ENCODE measurements at regions not wholly inside any gene's neighbourhood (a gene's known extent, or its start where the extent isn't known, plus 50 kb on each side); places are given as distances from the start of the nearest gene placed in this dataset.

- no peaks in the 10 kb centered on the region for H3K27me3 ChIP-seq (replicated peaks in 1 of 2; ENCODE audit: control insufficient read depth in 2 of 2, extremely low read depth in 1 of 2, insufficient read depth in 2 of 2, low read length in 1 of 2)
- H3K4me1 ChIP-seq (ENCODE audit: control insufficient read depth in 1 of 2, extremely low read depth in 1 of 2, insufficient read depth in 2 of 2, low read length in 2 of 2), result no peaks in the 10 kb centered on the region
- H3K27ac Mint-ChIP-seq, result no peak overlapping the region
- DNase-seq (no peak), ATAC-seq (replicated peaks in 1 of 4) (no peak)
- peaks cover 0 to 5% (median 4%) of the 10 kb centered on the region in 3 donors for H3K9me3 Mint-ChIP-seq
- ChIA-PET CTCF (no interaction called here), POLR2A (no interaction called here)
- no peak overlapping the region for H3K27ac ChIP-seq (ENCODE audit: low read length)
- no peaks in the 10 kb centered on the region for H3K9me3 ChIP-seq
- H3K4me3 ChIP-seq (ENCODE audit: control insufficient read depth in 1 of 2, extremely low read depth in 1 of 2, low read length in 1 of 2), result no peak overlapping the region
- no peak overlapping the region for H3K4me3 Mint-ChIP-seq
- no peaks in the 10 kb centered on the region for H3K36me3 ChIP-seq (ENCODE audit: control insufficient read depth in 2 of 2, extremely low read depth in 1 of 2, insufficient read depth in 1 of 2, low read length in 1 of 2)
- H3K4me1 Mint-ChIP-seq, result no peaks in the 10 kb centered on the region
- no CpG with 5 or more reads among the region's 4 CpGs for WGBS (ENCODE audit: insufficient coverage)
- no peaks in the 10 kb centered on the region for H3K36me3 Mint-ChIP-seq
- no peaks in the 10 kb centered on the region for H3K27me3 Mint-ChIP-seq
Observed at GRCh38 chr14:62308891-62309290, 546.7 kb downstream of the SNAPC1 start.

GRCh38 chr14:62313212-62313611 lies 551.0 kb downstream of the SNAPC1 start:
- Histone ChIP-seq H3K27ac (ENCODE audit: low read length) (no peak overlapping the region), H3K4me1 (ENCODE audit: control insufficient read depth in 1 of 2, extremely low read depth in 1 of 2, insufficient read depth in 2 of 2, low read length in 2 of 2) (no peaks in the 10 kb centered on the region), H3K36me3 (ENCODE audit: control insufficient read depth in 2 of 2, extremely low read depth in 1 of 2, insufficient read depth in 1 of 2, low read length in 1 of 2) (no peaks in the 10 kb centered on the region), H3K9me3 (no peaks in the 10 kb centered on the region), H3K4me3 (ENCODE audit: control insufficient read depth in 1 of 2, extremely low read depth in 1 of 2, low read length in 1 of 2) (no peak overlapping the region), H3K27me3 (replicated peaks in 1 of 2; ENCODE audit: control insufficient read depth in 2 of 2, extremely low read depth in 1 of 2, insufficient read depth in 2 of 2, low read length in 1 of 2) (no peaks in the 10 kb centered on the region)
- DNase-seq, result no peak
- Mint-ChIP-seq H3K4me1 (no peaks in the 10 kb centered on the region), H3K4me3 (no peak overlapping the region), H3K9me3 (peaks cover 0 to 2% (median 0%) of the 10 kb centered on the region in 3 donors), H3K27me3 (no peaks in the 10 kb centered on the region), H3K36me3 (no peaks in the 10 kb centered on the region), H3K27ac (no peak overlapping the region)
- ChIA-PET POLR2A (no interaction called here), CTCF (no interaction called here)
- ATAC-seq (replicated peaks in 1 of 4), result no peak
- 71% methylated on average over 2 of the region's 3 CpGs for WGBS (ENCODE audit: insufficient coverage)

DNA sequence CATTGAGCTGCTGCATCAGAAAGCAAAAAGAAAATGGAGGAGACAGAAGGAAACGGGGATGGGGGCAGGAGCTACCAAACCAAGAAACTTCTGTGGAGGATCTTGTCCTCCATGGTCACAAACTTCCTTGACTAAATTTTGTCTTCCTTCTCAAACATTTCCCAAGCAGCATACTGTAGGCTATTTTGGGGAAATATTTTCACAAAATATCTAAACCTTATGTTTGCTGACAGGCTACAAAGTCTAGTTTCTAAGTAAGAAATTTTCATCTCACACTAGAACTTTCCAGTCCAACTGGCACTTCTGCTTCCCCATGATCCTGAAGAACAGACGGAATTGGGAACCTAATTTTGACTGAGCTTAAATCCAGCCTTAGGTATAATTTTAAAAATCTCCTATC lies 552.0 kb downstream of the SNAPC1 start:
- Histone ChIP-seq H3K27me3 (replicated peaks in 1 of 2; ENCODE audit: control insufficient read depth in 2 of 2, extremely low read depth in 1 of 2, insufficient read depth in 2 of 2, low read length in 1 of 2) (no peaks in the 10 kb centered on the region), H3K4me1 (ENCODE audit: control insufficient read depth in 1 of 2, extremely low read depth in 1 of 2, insufficient read depth in 2 of 2, low read length in 2 of 2) (no peaks in the 10 kb centered on the region), H3K36me3 (ENCODE audit: control insufficient read depth in 2 of 2, extremely low read depth in 1 of 2, insufficient read depth in 1 of 2, low read length in 1 of 2) (no peaks in the 10 kb centered on the region), H3K9me3 (no peaks in the 10 kb centered on the region), H3K4me3 (ENCODE audit: control insufficient read depth in 1 of 2, extremely low read depth in 1 of 2, low read length in 1 of 2) (no peak overlapping the region), H3K27ac (ENCODE audit: low read length) (no peak overlapping the region)
- ChIA-PET CTCF (no interaction called here), POLR2A (no interaction called here)
- no peak for ATAC-seq (replicated peaks in 1 of 4)
- Mint-ChIP-seq H3K4me3 (no peak overlapping the region), H3K27me3 (no peaks in the 10 kb centered on the region), H3K27ac (no peak overlapping the region), H3K9me3 (no peaks in the 10 kb centered on the region), H3K36me3 (no peaks in the 10 kb centered on the region), H3K4me1 (no peaks in the 10 kb centered on the region)
- no peak for DNase-seq
- no CpG with 5 or more reads among the region's 2 CpGs for WGBS (ENCODE audit: insufficient coverage)

DNA sequence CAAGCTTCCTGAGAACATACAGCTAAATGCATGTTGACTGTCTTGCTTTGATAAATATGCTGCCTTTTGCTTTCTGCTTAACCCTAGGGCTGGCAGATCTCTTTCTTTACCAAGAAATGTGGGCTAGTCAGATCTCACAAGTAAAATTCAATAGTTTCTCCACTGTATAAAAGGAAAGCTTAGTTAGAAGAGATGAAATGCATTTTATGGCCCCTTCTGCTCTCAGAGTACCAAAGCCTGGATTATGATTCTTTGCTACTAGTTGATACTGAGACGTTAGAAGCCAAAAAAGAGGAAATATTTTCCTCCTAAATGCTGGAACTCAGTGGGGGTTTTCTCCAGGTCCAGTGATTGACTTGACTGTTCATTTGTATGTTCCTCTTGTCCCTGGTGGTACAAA lies 552.7 kb downstream of the SNAPC1 start:
- DNase-seq (no peak), ATAC-seq (replicated peaks in 1 of 4) (no peak)
- Histone ChIP-seq H3K27ac (ENCODE audit: low read length) (no peak overlapping the region), H3K36me3 (ENCODE audit: control insufficient read depth in 2 of 2, extremely low read depth in 1 of 2, insufficient read depth in 1 of 2, low read length in 1 of 2) (no peaks in the 10 kb centered on the region), H3K4me3 (ENCODE audit: control insufficient read depth in 1 of 2, extremely low read depth in 1 of 2, low read length in 1 of 2) (no peak overlapping the region), H3K9me3 (no peaks in the 10 kb centered on the region), H3K27me3 (replicated peaks in 1 of 2; ENCODE audit: control insufficient read depth in 2 of 2, extremely low read depth in 1 of 2, insufficient read depth in 2 of 2, low read length in 1 of 2) (no peaks in the 10 kb centered on the region), H3K4me1 (ENCODE audit: control insufficient read depth in 1 of 2, extremely low read depth in 1 of 2, insufficient read depth in 2 of 2, low read length in 2 of 2) (no peaks in the 10 kb centered on the region)
- WGBS (ENCODE audit: insufficient coverage), result no CpG with 5 or more reads among the region's 1 CpG
- ChIA-PET CTCF (no interaction called here), POLR2A (no interaction called here)
- Mint-ChIP-seq H3K4me1 (no peaks in the 10 kb centered on the region), H3K27me3 (no peaks in the 10 kb centered on the region), H3K4me3 (no peak overlapping the region), H3K36me3 (no peaks in the 10 kb centered on the region), H3K9me3 (no peaks in the 10 kb centered on the region), H3K27ac (no peak overlapping the region)

DNA sequence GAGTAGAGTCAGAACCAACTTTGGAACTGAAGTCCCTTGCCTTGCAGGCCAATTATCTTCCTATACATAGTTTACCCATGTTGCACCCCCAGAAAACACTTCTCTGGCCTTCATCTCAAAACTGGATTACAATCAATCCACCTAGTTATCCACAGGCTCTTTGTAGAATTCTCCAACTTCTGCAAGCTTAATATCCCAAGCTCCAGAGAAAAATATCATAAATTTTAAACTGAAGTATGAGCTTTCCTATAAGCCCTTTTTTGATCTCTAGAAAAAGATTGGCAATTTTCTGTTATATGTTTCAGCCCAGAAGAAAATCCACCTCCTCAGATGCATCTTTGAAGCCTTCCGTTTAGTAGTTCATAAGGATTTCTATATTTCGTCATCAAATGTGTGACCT lies 553.4 kb downstream of the SNAPC1 start:
- no peak overlapping the region for H3K4me3 Mint-ChIP-seq
- Histone ChIP-seq H3K36me3 (ENCODE audit: control insufficient read depth in 2 of 2, extremely low read depth in 1 of 2, insufficient read depth in 1 of 2, low read length in 1 of 2) (no peaks in the 10 kb centered on the region), H3K9me3 (no peaks in the 10 kb centered on the region), H3K4me1 (ENCODE audit: control insufficient read depth in 1 of 2, extremely low read depth in 1 of 2, insufficient read depth in 2 of 2, low read length in 2 of 2) (no peaks in the 10 kb centered on the region), H3K27me3 (replicated peaks in 1 of 2; ENCODE audit: control insufficient read depth in 2 of 2, extremely low read depth in 1 of 2, insufficient read depth in 2 of 2, low read length in 1 of 2) (no peaks in the 10 kb centered on the region), H3K27ac (ENCODE audit: low read length) (no peak overlapping the region), H3K4me3 (ENCODE audit: control insufficient read depth in 1 of 2, extremely low read depth in 1 of 2, low read length in 1 of 2) (no peak overlapping the region)
- no peak overlapping the region for H3K27ac Mint-ChIP-seq
- WGBS (ENCODE audit: insufficient coverage), result no CpG with 5 or more reads among the region's 2 CpGs
- ATAC-seq (replicated peaks in 1 of 4), result no peak
- CTCF ChIA-PET, result no interaction called here
- H3K27me3 Mint-ChIP-seq, result no peaks in the 10 kb centered on the region
- DNase-seq, result no peak
- H3K9me3 Mint-ChIP-seq, result no peaks in the 10 kb centered on the region
- no peaks in the 10 kb centered on the region for H3K36me3 Mint-ChIP-seq
- no peaks in the 10 kb centered on the region for H3K4me1 Mint-ChIP-seq
- POLR2A ChIA-PET, result no interaction called here

- Histone ChIP-seq H3K27me3 (replicated peaks in 1 of 2; ENCODE audit: control insufficient read depth in 2 of 2, extremely low read depth in 1 of 2, insufficient read depth in 2 of 2, low read length in 1 of 2) (no peaks in the 10 kb centered on the region), H3K27ac (ENCODE audit: low read length) (no peak overlapping the region), H3K9me3 (no peaks in the 10 kb centered on the region), H3K36me3 (ENCODE audit: control insufficient read depth in 2 of 2, extremely low read depth in 1 of 2, insufficient read depth in 1 of 2, low read length in 1 of 2) (no peaks in the 10 kb centered on the region), H3K4me1 (ENCODE audit: control insufficient read depth in 1 of 2, extremely low read depth in 1 of 2, insufficient read depth in 2 of 2, low read length in 2 of 2) (no peaks in the 10 kb centered on the region), H3K4me3 (ENCODE audit: control insufficient read depth in 1 of 2, extremely low read depth in 1 of 2, low read length in 1 of 2) (no peak overlapping the region)
- Mint-ChIP-seq H3K4me1 (no peaks in the 10 kb centered on the region), H3K4me3 (no peak overlapping the region), H3K27me3 (peaks cover 0 to 2% of the 10 kb centered on the region in 2 donors), H3K9me3 (peaks cover 2 to 10% (median 6%) of the 10 kb centered on the region in 3 donors), H3K27ac (no peak overlapping the region), H3K36me3 (no peaks in the 10 kb centered on the region)
- DNase-seq (no peak), ATAC-seq (replicated peaks in 1 of 4) (no peak)
- 100% methylated on average over 2 of the region's 6 CpGs for WGBS (ENCODE audit: insufficient coverage)
- POLR2A ChIA-PET, result no interaction called here
- CTCF ChIA-PET, result no interaction called here
Observed at GRCh38 chr14:62322216-62322615, 560.0 kb downstream of the SNAPC1 start.

DNA sequence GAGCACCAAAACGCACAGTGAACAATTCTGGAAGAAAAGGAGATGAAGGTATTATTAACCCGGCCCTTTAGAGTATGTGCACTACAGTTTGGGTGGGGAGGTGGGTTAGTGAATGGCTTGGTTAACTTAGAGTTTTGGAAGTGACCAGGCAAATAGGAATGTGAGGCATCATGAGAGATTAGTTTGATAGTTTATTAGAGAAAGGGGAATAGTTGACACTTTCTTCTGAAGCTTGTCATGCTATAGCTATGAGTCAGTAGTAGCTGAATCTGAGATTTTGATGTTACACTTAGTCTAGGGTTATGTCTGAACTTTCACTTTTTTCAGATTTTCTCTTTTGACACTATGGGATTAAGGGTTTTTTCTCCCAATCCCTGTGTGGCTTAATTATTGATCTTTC lies 567.2 kb downstream of the SNAPC1 start:
- WGBS (ENCODE audit: insufficient coverage), result 100% methylated on average over 1 of the region's 2 CpGs
- no peak overlapping the region for H3K27ac Mint-ChIP-seq
- no peaks in the 10 kb centered on the region for H3K4me1 ChIP-seq (ENCODE audit: control insufficient read depth in 1 of 2, extremely low read depth in 1 of 2, insufficient read depth in 2 of 2, low read length in 2 of 2)

More for the DNA sequence above, 567.2 kb downstream of the SNAPC1 start:
- H3K27ac ChIP-seq (ENCODE audit: low read length), result no peak overlapping the region
- Mint-ChIP-seq H3K27me3 (peaks cover 0 to 2% of the 10 kb centered on the region in 2 donors), H3K36me3 (no peaks in the 10 kb centered on the region), H3K4me3 (no peak overlapping the region), H3K4me1 (no peaks in the 10 kb centered on the region), H3K9me3 (peaks cover 5 to 19% (median 8%) of the 10 kb centered on the region in 3 donors)
- ChIA-PET POLR2A (no interaction called here), CTCF (no interaction called here)
- no peaks in the 10 kb centered on the region for H3K36me3 ChIP-seq (ENCODE audit: control insufficient read depth in 2 of 2, extremely low read depth in 1 of 2, insufficient read depth in 1 of 2, low read length in 1 of 2)
- ATAC-seq (replicated peaks in 1 of 4), result no peak
- H3K4me3 ChIP-seq (ENCODE audit: control insufficient read depth in 1 of 2, extremely low read depth in 1 of 2, low read length in 1 of 2), result no peak overlapping the region
- H3K27me3 ChIP-seq (replicated peaks in 1 of 2; ENCODE audit: control insufficient read depth in 2 of 2, extremely low read depth in 1 of 2, insufficient read depth in 2 of 2, low read length in 1 of 2), result no peaks in the 10 kb centered on the region
- H3K9me3 ChIP-seq, result no peaks in the 10 kb centered on the region
- DNase-seq, result no peak
